ENCODE measurements at regions not wholly inside any gene's neighbourhood (a gene's known extent, or its start where the extent isn't known, plus 50 kb on each side); places are given as distances from the start of the nearest gene placed in this dataset.

DNA sequence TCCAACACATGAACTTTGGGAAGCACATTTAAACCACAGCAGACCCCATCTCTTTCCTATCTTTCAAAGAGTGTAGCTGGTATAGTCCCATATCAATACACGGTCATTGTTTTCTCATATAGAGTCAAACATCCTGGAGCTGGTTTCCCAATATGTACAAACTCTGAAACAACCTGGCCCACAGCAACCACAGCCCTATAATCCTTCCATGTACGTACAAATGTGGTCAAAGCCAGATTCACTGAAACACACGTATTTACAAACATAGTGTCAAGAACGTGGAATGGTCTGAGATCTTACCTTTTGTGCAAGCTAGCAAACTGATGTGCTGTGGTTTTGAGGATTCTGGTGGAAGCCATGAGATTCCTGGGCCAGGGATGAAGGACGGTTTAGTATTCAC lies 97.3 kb downstream of the HS1BP3 start:
- no peaks in the 10 kb centered on the region for H3K9me3 ChIP-seq (replicated peaks)
- intact Hi-C loops (cut with micrococcal nuclease): no loop called here
- no peaks in the 10 kb centered on the region for H3K36me3 ChIP-seq
- no peak overlapping the region for H3K27ac ChIP-seq (replicated peaks)
- H3K4me1 ChIP-seq: peaks cover 9% of the 10 kb centered on the region
- no peaks in the 10 kb centered on the region for H3K27me3 ChIP-seq (ENCODE audit: low read depth)
- no peak overlapping the region for H3K4me3 ChIP-seq
- TF ChIP-seq, protein P1, sequence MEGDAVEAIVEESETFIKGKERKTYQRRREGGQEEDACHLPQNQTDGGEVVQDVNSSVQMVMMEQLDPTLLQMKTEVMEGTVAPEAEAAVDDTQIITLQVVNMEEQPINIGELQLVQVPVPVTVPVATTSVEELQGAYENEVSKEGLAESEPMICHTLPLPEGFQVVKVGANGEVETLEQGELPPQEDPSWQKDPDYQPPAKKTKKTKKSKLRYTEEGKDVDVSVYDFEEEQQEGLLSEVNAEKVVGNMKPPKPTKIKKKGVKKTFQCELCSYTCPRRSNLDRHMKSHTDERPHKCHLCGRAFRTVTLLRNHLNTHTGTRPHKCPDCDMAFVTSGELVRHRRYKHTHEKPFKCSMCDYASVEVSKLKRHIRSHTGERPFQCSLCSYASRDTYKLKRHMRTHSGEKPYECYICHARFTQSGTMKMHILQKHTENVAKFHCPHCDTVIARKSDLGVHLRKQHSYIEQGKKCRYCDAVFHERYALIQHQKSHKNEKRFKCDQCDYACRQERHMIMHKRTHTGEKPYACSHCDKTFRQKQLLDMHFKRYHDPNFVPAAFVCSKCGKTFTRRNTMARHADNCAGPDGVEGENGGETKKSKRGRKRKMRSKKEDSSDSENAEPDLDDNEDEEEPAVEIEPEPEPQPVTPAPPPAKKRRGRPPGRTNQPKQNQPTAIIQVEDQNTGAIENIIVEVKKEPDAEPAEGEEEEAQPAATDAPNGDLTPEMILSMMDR (IDR thresholded peaks at IDR 0.05; ENCODE audit: borderline replicate concordance): no peak
- no peak for DNase-seq

DNA sequence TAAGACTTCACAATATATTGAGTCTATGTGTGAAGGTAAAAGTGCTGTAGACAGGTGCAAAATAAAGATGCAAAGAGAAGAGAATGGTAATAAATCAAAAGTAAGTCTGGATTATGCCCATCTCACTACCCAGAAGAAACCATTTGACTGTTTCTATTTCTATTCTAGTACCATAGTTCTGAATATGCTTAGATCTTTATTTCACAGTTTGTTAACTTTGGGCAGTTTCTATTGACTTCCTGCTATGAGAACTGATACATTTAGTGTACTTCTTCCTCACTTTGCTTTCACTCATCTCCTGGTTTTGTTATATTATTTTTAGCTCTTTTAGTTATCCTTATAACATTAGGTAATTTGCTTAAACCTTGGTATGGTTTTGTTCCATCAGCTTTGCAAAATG lies 94.9 kb downstream of the HS1BP3 start:
- no peak overlapping the region for H3K4me3 ChIP-seq
- intact Hi-C loops (cut with micrococcal nuclease): no loop called here
- TF ChIP-seq, protein P1 (IDR thresholded peaks at IDR 0.05; ENCODE audit: borderline replicate concordance): no peak
- peaks cover 7% of the 10 kb centered on the region for H3K4me1 ChIP-seq
- no peaks in the 10 kb centered on the region for H3K27me3 ChIP-seq (ENCODE audit: low read depth)
- no peaks in the 10 kb centered on the region for H3K36me3 ChIP-seq
- DNase-seq: no peak
- H3K27ac ChIP-seq (replicated peaks): no peak overlapping the region
- H3K9me3 ChIP-seq (replicated peaks): no peaks in the 10 kb centered on the region

DNA sequence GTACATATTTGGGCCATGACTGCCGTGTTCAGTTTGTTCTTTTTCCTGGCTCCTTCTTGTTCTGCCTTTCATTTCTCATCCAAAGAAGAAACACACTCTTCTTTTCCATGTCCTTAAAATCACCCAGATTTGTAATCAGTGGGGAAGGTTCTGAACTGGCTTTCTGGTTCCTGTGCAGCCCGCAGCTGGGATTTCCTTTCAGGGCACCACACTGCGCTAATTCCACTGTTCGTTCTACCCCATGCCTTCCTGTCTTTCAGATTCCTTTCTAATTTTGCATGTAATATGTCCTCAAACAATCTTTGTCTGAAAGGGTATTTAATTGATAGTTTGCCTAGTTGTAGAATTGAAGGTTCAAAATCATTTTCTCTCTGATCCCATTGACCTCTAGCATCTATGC lies 94.1 kb downstream of the HS1BP3 start:
- no peaks in the 10 kb centered on the region for H3K27me3 ChIP-seq (ENCODE audit: low read depth)
- no peaks in the 10 kb centered on the region for H3K4me1 ChIP-seq
- H3K9me3 ChIP-seq (replicated peaks): no peaks in the 10 kb centered on the region
- no peaks in the 10 kb centered on the region for H3K36me3 ChIP-seq
- intact Hi-C loops (cut with micrococcal nuclease): no loop called here
- no peak overlapping the region for H3K4me3 ChIP-seq
- DNase-seq: no peak
- TF ChIP-seq, protein P1 (IDR thresholded peaks at IDR 0.05; ENCODE audit: borderline replicate concordance): no peak
- H3K27ac ChIP-seq (replicated peaks): no peak overlapping the region

DNA sequence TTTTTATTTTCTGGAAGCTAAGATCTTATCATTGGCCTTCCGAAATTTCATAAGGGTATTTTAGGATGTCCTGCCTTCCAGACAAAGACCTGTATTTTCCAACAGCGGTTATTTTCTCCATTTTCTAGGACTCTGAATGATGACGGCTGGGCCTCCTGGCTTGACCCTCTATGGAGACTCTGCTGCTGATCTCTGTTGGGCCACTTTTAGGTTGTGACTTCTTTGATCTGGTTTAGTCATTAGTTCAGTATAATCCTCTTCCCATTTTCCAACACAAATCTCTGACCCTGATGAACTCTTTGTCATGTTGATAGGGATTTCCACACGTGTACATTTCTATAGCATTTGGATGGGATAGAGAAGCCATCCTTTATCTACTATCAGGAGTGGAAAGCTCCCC lies 93.7 kb downstream of the HS1BP3 start:
- no peak for DNase-seq
- Histone ChIP-seq H3K9me3 (replicated peaks) (no peaks in the 10 kb centered on the region), H3K27me3 (ENCODE audit: low read depth) (no peaks in the 10 kb centered on the region), H3K4me1 (no peaks in the 10 kb centered on the region), H3K4me3 (no peak overlapping the region), H3K36me3 (no peaks in the 10 kb centered on the region), H3K27ac (replicated peaks) (no peak overlapping the region)
- intact Hi-C loops (cut with micrococcal nuclease): no loop called here
- TF ChIP-seq, protein P1 (IDR thresholded peaks at IDR 0.05; ENCODE audit: borderline replicate concordance): no peak

DNA sequence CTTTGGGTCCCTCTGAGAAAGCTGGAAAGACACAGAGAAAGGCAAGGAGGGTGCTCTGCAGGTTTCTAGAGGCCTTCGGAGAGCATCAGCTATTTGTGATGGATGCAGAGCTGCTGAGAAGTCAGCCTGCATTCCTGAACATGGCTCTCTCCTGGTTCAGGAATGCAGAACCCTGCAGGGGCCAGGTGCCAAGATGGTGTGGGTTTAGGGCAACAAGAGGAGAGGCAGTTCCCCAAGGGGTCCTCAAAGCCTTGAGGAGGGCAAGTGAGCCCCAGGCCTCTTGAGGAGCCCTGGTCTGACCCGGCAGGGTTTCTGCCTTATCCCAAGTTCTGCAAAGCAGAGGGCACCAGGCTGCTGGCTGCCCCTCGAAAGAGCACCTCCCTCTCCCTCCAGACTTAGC lies 93.3 kb downstream of the HS1BP3 start:
- H3K36me3 ChIP-seq: no peaks in the 10 kb centered on the region
- H3K9me3 ChIP-seq (replicated peaks): no peaks in the 10 kb centered on the region
- TF ChIP-seq, protein P1 (IDR thresholded peaks at IDR 0.05; ENCODE audit: borderline replicate concordance): no peak
- DNase-seq: no peak
- intact Hi-C loops (cut with micrococcal nuclease): no loop called here
- H3K27ac ChIP-seq (replicated peaks): no peak overlapping the region
- H3K27me3 ChIP-seq (ENCODE audit: low read depth): no peaks in the 10 kb centered on the region
- H3K4me1 ChIP-seq: no peaks in the 10 kb centered on the region
- H3K4me3 ChIP-seq: no peak overlapping the region

Measured in left ventricle myocardium inferior (tissue), 1 donor.